Fibroblast of skin of left quadriceps (primary cell): ENCODE measurements at regions not wholly inside any gene's neighbourhood (a gene's known extent, or its start where the extent isn't known, plus 50 kb on each side); places are given as distances from the start of the nearest gene placed in this dataset.
"Not testable (repeated sequence)": the region's sequence is repeated elsewhere in the genome, so short reads cannot be mapped to it uniquely, and the experiment has no call there.

Experiments used
- DNase-seq, 2 experiments: peaks; one replicate each; pipeline ENCODE4 v3.0.0-alpha.2; 2013; ENCODE audit warnings: low read depth in 2 of 2

GRCh38 chr20:30508382-30508781 lies 749.1 kb upstream of the DEFB115 start:
- DNase-seq: not testable (repeated sequence)

GRCh38 chr20:30511322-30512030 lies 746.0 kb upstream of the DEFB115 start:
- no peak for DNase-seq

GRCh38 chr20:30513050-30513628 lies 744.3 kb upstream of the DEFB115 start:
- no peak for DNase-seq

- DNase-seq: not testable (repeated sequence)
These were observed 741.5 kb upstream of the DEFB115 start for GRCh38 chr20:30515915-30516314.

- DNase-seq: not testable (repeated sequence)
These were observed 738.6 kb upstream of the DEFB115 start for GRCh38 chr20:30518906-30519305.

- not testable (repeated sequence) for DNase-seq
These were observed 735.6 kb upstream of the DEFB115 start for GRCh38 chr20:30521686-30522415.

GRCh38 chr20:30524155-30524554 lies 733.3 kb upstream of the DEFB115 start:
- not testable (repeated sequence) for DNase-seq

GRCh38 chr20:30524761-30525160 lies 732.7 kb upstream of the DEFB115 start:
- not testable (repeated sequence) for DNase-seq

- not testable (repeated sequence) for DNase-seq
These were observed 723.8 kb upstream of the DEFB115 start for GRCh38 chr20:30533653-30534052.

- DNase-seq: not testable (repeated sequence)
These were observed 720.0 kb upstream of the DEFB115 start for GRCh38 chr20:30537459-30537858.

GRCh38 chr20:30540330-30541069 lies 717.0 kb upstream of the DEFB115 start:
- DNase-seq: not testable (repeated sequence)

- not testable (repeated sequence) for DNase-seq
These were observed 706.2 kb upstream of the DEFB115 start for GRCh38 chr20:30551236-30551635.

- not testable (repeated sequence) for DNase-seq
These were observed 700.7 kb upstream of the DEFB115 start for GRCh38 chr20:30556797-30557196.

- not testable (repeated sequence) for DNase-seq
These were observed 692.4 kb upstream of the DEFB115 start for GRCh38 chr20:30565086-30565485.

- DNase-seq: not testable (repeated sequence)
These were observed 687.6 kb upstream of the DEFB115 start for GRCh38 chr20:30569867-30570266.

GRCh38 chr20:30570622-30571021 lies 686.8 kb upstream of the DEFB115 start:
- DNase-seq: not testable (repeated sequence)

GRCh38 chr20:30574337-30574736 lies 683.1 kb upstream of the DEFB115 start:
- DNase-seq: not testable (repeated sequence)

- DNase-seq: not testable (repeated sequence)
These were observed 678.4 kb upstream of the DEFB115 start for GRCh38 chr20:30579069-30579468.

GRCh38 chr20:30579824-30580438 lies 677.5 kb upstream of the DEFB115 start:
- DNase-seq: peak; percentile 20 to 21

- not testable (repeated sequence) for DNase-seq
These were observed 675.6 kb upstream of the DEFB115 start for GRCh38 chr20:30581839-30582238.

GRCh38 chr20:30584403-30584802 lies 673.1 kb upstream of the DEFB115 start:
- not testable (repeated sequence) for DNase-seq
